ENCODE measurements at regions not wholly inside any gene's neighbourhood (a gene's known extent, or its start where the extent isn't known, plus 50 kb on each side); places are given as distances from the start of the nearest gene placed in this dataset.

DNA sequence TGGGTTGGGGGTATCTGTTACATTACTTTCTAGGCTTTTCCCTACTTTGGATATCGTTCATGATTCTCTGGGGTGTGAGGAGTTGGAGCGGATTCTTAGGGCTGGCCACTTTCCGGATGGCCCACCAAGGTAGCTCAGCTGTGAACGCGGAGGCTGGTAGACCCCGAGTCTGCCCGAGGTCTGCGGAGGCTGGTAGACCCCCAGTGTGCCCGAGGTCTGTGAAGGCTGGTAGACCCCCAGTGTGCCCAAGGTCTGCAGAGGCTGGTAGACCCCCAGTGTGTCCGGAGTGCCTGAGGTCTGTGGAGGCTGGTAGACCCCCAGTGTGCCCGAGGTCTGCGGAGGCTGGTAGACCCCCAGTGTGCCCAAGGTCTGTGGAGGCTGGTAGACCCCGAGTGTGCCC lies 99.2 kb upstream of the ZNF469 start:
- Mint-ChIP-seq H3K4me3 (ENCODE audit: low read depth) (no peak overlapping the region), H3K27me3 (ENCODE audit: low read depth) (no peaks in the 10 kb centered on the region), H3K36me3 (ENCODE audit: low read depth) (no peaks in the 10 kb centered on the region), H3K9me3 (peaks cover 9% of the 10 kb centered on the region), H3K4me1 (ENCODE audit: low read depth) (no peaks in the 10 kb centered on the region), H3K27ac (no peak overlapping the region)
- no peak for DNase-seq (ENCODE audit: low spot score)
- intact Hi-C loops (cut with micrococcal nuclease): no loop called here

- Mint-ChIP-seq H3K4me1 (ENCODE audit: low read depth) (no peaks in the 10 kb centered on the region), H3K4me3 (ENCODE audit: low read depth) (no peak overlapping the region), H3K27me3 (ENCODE audit: low read depth) (no peaks in the 10 kb centered on the region), H3K36me3 (ENCODE audit: low read depth) (no peaks in the 10 kb centered on the region), H3K9me3 (peaks cover 9% of the 10 kb centered on the region), H3K27ac (no peak overlapping the region)
- no peak for DNase-seq (ENCODE audit: low spot score)
- intact Hi-C loops (cut with micrococcal nuclease): no loop called here
Observed at GRCh38 chr16:88284101-88284500, 98.7 kb upstream of the ZNF469 start.

GRCh38 chr16:88284626-88285513 lies 97.9 kb upstream of the ZNF469 start:
- H3K4me3 Mint-ChIP-seq (ENCODE audit: low read depth): no peak overlapping the region
- no peak for DNase-seq (ENCODE audit: low spot score)

GRCh38 chr16:88285514-88285822 lies 97.3 kb upstream of the ZNF469 start:
- intact Hi-C loops (cut with micrococcal nuclease): no loop called here
- no peaks in the 10 kb centered on the region for H3K27me3 Mint-ChIP-seq (ENCODE audit: low read depth)
- DNase-seq (ENCODE audit: low spot score): no peak
- H3K4me3 Mint-ChIP-seq (ENCODE audit: low read depth): no peak overlapping the region
- no peak overlapping the region for H3K27ac Mint-ChIP-seq
- H3K9me3 Mint-ChIP-seq: peaks cover 9% of the 10 kb centered on the region
- no peaks in the 10 kb centered on the region for H3K4me1 Mint-ChIP-seq (ENCODE audit: low read depth)
- H3K36me3 Mint-ChIP-seq (ENCODE audit: low read depth): no peaks in the 10 kb centered on the region

More at GRCh38 chr16:88284626-88285513, 97.9 kb upstream of the ZNF469 start:
- no peaks in the 10 kb centered on the region for H3K36me3 Mint-ChIP-seq (ENCODE audit: low read depth)
- no peak overlapping the region for H3K27ac Mint-ChIP-seq
- intact Hi-C loops (cut with micrococcal nuclease): no loop called here
- H3K4me1 Mint-ChIP-seq (ENCODE audit: low read depth): no peaks in the 10 kb centered on the region
- H3K27me3 Mint-ChIP-seq (ENCODE audit: low read depth): no peaks in the 10 kb centered on the region
- H3K9me3 Mint-ChIP-seq: peaks cover 9% of the 10 kb centered on the region

GRCh38 chr16:88286301-88286923 lies 96.3 kb upstream of the ZNF469 start:
- H3K27me3 Mint-ChIP-seq (ENCODE audit: low read depth): no peaks in the 10 kb centered on the region
- intact Hi-C loops (cut with micrococcal nuclease): no loop called here
- H3K27ac Mint-ChIP-seq: no peak overlapping the region
- peaks cover 9% of the 10 kb centered on the region for H3K9me3 Mint-ChIP-seq
- H3K4me1 Mint-ChIP-seq (ENCODE audit: low read depth): no peaks in the 10 kb centered on the region
- DNase-seq (ENCODE audit: low spot score): no peak
- no peak overlapping the region for H3K4me3 Mint-ChIP-seq (ENCODE audit: low read depth)
- no peaks in the 10 kb centered on the region for H3K36me3 Mint-ChIP-seq (ENCODE audit: low read depth)

DNA sequence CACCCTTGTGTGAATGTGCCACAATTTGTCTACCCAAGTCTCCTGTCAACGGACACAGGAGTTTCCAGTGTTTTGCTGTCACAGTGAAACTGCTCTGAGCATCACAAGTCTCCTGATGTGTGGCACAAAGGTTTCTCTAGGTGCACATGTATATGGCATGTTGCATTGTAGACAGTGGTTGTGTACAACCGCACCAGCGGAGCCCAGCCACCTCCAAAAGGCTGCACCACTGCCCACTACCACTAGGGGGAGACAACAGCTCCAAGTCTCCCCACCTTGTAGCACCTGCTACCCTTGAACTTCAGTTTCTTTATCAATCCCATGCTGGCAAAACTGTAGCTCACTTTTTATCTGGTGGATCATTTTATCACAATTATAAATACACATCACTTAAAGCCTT lies 95.5 kb upstream of the ZNF469 start:
- no peak for DNase-seq (ENCODE audit: low spot score)
- Mint-ChIP-seq H3K27me3 (ENCODE audit: low read depth) (no peaks in the 10 kb centered on the region), H3K27ac (no peak overlapping the region)

DNA sequence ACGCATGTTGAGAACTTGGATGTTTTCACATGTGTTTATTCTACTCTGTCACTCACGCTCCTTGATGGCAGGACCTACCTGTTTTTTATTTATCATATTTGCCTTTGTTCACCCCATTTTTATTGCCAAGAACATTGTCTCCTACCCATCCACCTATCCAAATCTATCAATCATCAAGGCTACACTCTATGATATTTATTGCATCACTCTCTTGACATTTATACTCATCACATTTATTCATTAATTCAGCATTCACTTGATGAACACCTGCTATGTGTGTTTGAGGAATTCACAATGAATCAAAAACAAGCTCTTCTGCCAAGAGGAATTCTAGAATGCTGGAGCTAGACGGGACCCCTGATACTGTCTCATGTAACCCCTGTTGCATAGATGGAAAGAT lies 94.5 kb upstream of the ZNF469 start:
- Mint-ChIP-seq H3K27me3 (ENCODE audit: low read depth) (no peaks in the 10 kb centered on the region), H3K36me3 (ENCODE audit: low read depth) (no peaks in the 10 kb centered on the region), H3K4me1 (ENCODE audit: low read depth) (no peaks in the 10 kb centered on the region), H3K27ac (no peak overlapping the region), H3K4me3 (ENCODE audit: low read depth) (no peak overlapping the region), H3K9me3 (peaks cover under 1% of the 10 kb centered on the region)
- no peak for DNase-seq (ENCODE audit: low spot score)
- intact Hi-C loops (cut with micrococcal nuclease): no loop called here

More for the DNA sequence above, 95.5 kb upstream of the ZNF469 start:
- no peaks in the 10 kb centered on the region for H3K36me3 Mint-ChIP-seq (ENCODE audit: low read depth)
- intact Hi-C loops (cut with micrococcal nuclease): no loop called here
- H3K9me3 Mint-ChIP-seq: peaks cover 3% of the 10 kb centered on the region
- H3K4me3 Mint-ChIP-seq (ENCODE audit: low read depth): no peak overlapping the region
- H3K4me1 Mint-ChIP-seq (ENCODE audit: low read depth): no peaks in the 10 kb centered on the region

DNA sequence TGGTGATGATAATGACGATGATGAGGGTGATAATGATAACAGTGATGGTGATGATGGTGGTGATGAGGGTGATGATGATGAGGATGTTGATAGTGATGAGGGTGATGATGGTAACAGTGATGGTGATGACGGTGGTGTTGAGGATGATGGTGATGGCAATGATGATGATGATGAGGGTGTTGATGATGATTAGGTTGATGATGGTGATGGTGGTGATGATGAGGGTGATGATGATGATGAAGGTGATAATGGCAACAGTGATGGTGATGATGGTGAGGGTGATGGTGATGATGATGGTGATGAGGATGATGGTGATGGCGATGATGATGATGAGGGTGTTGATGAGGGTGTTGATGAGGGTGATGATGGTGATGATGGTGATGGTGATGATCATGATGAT lies 93.8 kb upstream of the ZNF469 start:
- no peak overlapping the region for H3K4me3 Mint-ChIP-seq (ENCODE audit: low read depth)
- H3K27ac Mint-ChIP-seq: no peak overlapping the region
- no peaks in the 10 kb centered on the region for H3K27me3 Mint-ChIP-seq (ENCODE audit: low read depth)
- DNase-seq (ENCODE audit: low spot score): no peak
- no peaks in the 10 kb centered on the region for H3K4me1 Mint-ChIP-seq (ENCODE audit: low read depth)
- intact Hi-C loops (cut with micrococcal nuclease): no loop called here
- H3K9me3 Mint-ChIP-seq: no peaks in the 10 kb centered on the region
- H3K36me3 Mint-ChIP-seq (ENCODE audit: low read depth): no peaks in the 10 kb centered on the region

DNA sequence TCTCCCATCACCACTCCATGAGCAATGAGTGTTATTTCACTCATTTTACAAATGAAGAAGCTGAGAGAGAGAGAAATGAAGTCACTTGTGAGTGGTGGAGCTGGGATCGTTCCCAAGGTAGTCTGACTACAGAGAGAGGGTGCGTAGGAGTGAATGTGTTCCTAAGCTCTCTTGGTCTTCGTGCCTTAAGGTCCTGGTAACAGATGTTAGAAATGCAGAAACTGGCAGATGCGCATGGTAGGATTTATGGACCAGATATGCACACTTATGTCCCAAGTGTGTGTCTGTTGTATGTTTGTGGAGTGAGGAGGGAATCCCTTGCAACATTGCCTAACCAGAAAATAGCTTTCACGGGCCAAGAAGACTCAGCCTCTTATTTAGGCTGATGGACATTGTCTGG lies 93.2 kb upstream of the ZNF469 start:
- H3K36me3 Mint-ChIP-seq (ENCODE audit: low read depth): no peaks in the 10 kb centered on the region
- intact Hi-C loops (cut with micrococcal nuclease): no loop called here
- H3K4me3 Mint-ChIP-seq (ENCODE audit: low read depth): no peak overlapping the region
- H3K4me1 Mint-ChIP-seq (ENCODE audit: low read depth): no peaks in the 10 kb centered on the region
- H3K27me3 Mint-ChIP-seq (ENCODE audit: low read depth): no peaks in the 10 kb centered on the region
- no peaks in the 10 kb centered on the region for H3K9me3 Mint-ChIP-seq
- DNase-seq (ENCODE audit: low spot score): no peak
- H3K27ac Mint-ChIP-seq: no peak overlapping the region

DNA sequence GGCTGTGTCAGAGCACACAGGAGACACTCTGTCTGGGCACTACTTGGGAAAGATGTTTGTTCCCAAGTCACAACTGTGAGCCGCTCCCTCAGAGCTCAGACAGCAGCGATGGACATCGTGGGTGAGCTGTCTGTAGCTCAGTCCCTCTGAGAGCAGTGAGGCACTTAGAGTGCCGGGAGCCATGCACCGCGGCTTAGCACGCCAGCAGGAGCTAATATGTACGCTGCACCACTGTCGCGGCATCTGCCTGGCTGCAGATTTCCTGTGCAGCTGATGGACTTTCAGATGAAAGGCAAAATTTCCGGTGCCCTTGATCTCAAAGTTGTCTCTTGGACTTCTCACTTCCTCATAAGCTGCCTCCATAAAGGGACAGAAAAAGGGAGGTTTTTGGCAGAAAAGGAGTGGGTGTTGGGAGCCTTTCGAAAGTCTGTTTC lies 92.8 kb upstream of the ZNF469 start:
- intact Hi-C loops (cut with micrococcal nuclease): no loop called here
- H3K27me3 Mint-ChIP-seq (ENCODE audit: low read depth): no peaks in the 10 kb centered on the region
- H3K36me3 Mint-ChIP-seq (ENCODE audit: low read depth): no peaks in the 10 kb centered on the region

DNA sequence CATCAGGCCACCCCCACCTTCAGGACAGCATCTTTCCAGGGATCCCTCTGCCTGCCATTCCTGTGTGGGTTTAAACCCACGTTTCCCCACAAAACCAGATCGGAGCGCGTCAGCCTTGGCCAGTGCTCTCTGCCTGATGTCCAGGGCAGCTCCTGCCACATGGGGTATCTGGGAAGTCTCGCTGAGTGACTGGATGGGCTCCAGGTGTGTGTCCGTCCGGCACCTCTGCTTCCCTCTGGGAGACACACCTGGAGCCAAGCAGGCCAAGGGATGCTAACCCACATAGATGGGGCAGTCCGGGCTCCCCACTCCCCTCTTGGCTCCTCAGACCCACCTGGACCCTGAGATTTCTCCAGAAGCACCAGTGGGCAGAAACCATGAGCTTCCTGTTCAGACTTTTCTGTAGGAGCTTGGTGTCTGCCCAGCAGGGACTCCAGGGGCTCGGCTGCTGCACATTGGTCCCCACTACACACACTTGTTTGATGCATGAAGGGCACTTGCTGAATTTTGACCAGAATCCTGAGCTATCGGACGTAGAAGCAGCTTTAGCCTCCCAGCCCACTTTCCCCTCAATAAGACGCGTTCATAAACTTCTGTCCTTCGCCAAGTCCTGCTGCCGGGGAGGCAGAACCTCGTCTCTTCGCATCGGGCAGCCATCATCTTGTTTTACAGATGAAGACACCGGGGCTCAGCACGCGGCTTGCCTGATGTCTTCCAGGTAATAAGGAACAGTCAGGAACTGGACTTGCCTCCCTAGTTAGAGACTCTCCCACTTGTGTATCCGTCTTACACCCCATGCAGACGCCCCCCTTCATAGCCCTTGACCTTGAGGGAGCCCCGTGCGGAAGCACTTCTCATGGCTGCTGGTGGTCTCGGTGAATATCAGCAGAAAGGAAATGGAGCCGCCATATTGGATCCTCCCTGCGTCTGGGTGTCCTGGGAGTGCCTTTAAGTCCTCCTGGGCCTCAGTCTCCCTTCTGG lies 91.6 kb upstream of the ZNF469 start:
- H3K27me3 Mint-ChIP-seq (ENCODE audit: low read depth): no peaks in the 10 kb centered on the region
- no peaks in the 10 kb centered on the region for H3K9me3 Mint-ChIP-seq
- H3K4me1 Mint-ChIP-seq (ENCODE audit: low read depth): no peaks in the 10 kb centered on the region
- H3K36me3 Mint-ChIP-seq (ENCODE audit: low read depth): no peaks in the 10 kb centered on the region
- H3K27ac Mint-ChIP-seq: no peak overlapping the region
- no peak for DNase-seq (ENCODE audit: low spot score)
- intact Hi-C loops (cut with micrococcal nuclease): no loop called here
- H3K4me3 Mint-ChIP-seq (ENCODE audit: low read depth): no peak overlapping the region

More for the DNA sequence above, 92.8 kb upstream of the ZNF469 start:
- DNase-seq (ENCODE audit: low spot score): no peak
- Mint-ChIP-seq H3K9me3 (no peaks in the 10 kb centered on the region), H3K4me3 (ENCODE audit: low read depth) (no peak overlapping the region), H3K27ac (no peak overlapping the region), H3K4me1 (ENCODE audit: low read depth) (no peaks in the 10 kb centered on the region)

DNA sequence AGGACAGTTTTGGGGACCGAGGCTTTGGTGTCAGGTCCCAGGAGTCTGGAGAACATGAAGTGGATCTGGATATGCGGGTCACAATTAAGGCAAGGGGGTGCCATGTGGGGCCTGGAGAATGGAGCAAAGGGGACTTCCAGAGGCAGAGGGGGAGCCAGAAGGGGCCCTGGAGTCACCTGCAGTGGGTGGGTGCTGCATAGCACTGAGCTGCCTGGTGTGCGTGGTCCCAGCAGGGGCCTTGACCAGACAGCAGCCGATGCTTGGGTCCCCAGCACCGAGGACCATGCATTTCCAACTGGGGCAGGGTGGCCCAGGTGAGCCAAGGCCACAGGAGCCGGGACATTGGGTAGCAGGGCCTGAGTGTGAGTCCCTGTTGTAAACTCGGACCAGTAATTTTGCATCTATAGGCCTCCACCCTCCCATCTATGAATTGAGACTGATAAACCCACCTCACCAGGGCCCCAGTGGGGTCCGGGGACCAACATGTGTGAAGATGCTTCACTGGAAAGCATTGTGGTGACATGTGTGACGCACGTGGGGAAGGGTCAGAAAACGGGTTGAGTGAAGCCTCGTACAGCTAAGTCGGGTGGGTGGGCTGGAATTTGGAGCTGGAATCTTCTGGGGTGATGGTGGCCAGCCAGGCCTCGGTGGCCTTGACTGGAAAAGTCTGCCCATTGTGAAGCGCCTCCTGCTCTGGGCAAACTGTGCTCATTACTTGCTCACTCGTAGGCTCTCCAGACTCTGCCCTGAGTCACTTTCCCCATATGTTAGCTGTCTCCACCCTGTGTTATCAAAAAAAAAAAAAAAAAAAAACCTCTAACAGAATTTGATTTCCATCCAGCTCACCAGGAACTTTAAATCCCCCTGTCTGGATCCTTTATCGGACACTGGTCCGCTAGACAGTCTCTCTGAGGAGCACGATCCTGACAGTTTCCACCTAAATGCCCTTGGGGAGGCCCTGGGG lies 90.5 kb upstream of the ZNF469 start:
- Mint-ChIP-seq H3K27ac (no peak overlapping the region), H3K4me3 (ENCODE audit: low read depth) (no peak overlapping the region)

More for the DNA sequence above, 90.5 kb upstream of the ZNF469 start:
- no peaks in the 10 kb centered on the region for H3K9me3 Mint-ChIP-seq
- DNase-seq (ENCODE audit: low spot score): no peak
- intact Hi-C loops (cut with micrococcal nuclease): no loop called here
- no peaks in the 10 kb centered on the region for H3K36me3 Mint-ChIP-seq (ENCODE audit: low read depth)
- no peaks in the 10 kb centered on the region for H3K27me3 Mint-ChIP-seq (ENCODE audit: low read depth)
- no peaks in the 10 kb centered on the region for H3K4me1 Mint-ChIP-seq (ENCODE audit: low read depth)
